HFF-Myc (cell line): ENCODE measurements at regions not wholly inside any gene's neighbourhood (a gene's known extent, or its start where the extent isn't known, plus 50 kb on each side); places are given as distances from the start of the nearest gene placed in this dataset.
"Not testable (repeated sequence)": the region's sequence is repeated elsewhere in the genome, so short reads cannot be mapped to it uniquely, and the experiment has no call there.

Experiments
- DNase-seq: peaks from one replicate; pipeline ENCODE4 v3.0.0-alpha.2; 2011; ENCODE audit warnings: low read depth; ENCODE audit errors: extremely low read depth
- H3K4me3 ChIP-seq: replicated peaks from 2 replicates; pipeline ENCODE4 v1.5.1; 2011; ENCODE audit warnings: low read depth, mild to moderate bottlenecking, control low read depth, low read length
- TF ChIP-seq, protein P1 (sequence below): IDR thresholded peaks from 2 replicates; pipeline ENCODE4 v1.5.1; 2012; ENCODE audit warnings: mild to moderate bottlenecking, low read depth, low read length, control low read depth; ENCODE audit errors: missing control alignments

DNA sequence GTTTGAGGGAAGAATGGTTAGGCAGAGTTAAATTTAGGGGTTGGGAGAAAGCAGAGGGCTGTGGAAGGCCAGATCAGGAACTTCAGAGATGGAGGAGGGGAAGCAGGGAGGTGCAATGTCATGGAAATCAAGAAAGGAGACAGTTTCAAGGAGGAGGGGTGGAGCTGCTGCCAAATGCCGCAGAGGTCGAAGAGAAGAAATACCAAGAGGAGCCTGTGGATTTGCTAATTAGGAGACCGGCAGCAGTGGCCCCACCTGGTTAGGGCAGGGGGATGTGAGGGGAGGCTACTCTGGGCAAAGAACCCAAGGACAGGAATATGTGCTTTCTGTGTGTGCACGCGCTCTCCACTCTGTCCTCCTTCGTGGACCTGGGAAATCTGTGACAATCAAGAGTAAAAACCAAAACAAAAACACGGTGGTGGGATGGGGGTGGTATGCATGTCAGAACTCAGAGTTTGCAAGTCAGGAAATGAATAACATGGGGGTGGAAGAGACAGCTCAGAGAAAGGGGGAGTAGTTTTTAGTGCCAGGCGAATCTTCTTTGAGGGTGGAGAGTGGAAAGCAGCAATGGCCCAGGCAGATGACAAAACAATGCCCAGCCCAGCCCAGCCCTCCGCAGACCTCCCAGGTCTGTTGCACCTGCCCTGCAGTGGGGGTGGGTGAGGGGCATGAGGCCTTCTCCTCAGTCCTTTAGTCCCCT, 102.9 kb upstream of the PAX2 start:
- TF ChIP-seq, protein P1, sequence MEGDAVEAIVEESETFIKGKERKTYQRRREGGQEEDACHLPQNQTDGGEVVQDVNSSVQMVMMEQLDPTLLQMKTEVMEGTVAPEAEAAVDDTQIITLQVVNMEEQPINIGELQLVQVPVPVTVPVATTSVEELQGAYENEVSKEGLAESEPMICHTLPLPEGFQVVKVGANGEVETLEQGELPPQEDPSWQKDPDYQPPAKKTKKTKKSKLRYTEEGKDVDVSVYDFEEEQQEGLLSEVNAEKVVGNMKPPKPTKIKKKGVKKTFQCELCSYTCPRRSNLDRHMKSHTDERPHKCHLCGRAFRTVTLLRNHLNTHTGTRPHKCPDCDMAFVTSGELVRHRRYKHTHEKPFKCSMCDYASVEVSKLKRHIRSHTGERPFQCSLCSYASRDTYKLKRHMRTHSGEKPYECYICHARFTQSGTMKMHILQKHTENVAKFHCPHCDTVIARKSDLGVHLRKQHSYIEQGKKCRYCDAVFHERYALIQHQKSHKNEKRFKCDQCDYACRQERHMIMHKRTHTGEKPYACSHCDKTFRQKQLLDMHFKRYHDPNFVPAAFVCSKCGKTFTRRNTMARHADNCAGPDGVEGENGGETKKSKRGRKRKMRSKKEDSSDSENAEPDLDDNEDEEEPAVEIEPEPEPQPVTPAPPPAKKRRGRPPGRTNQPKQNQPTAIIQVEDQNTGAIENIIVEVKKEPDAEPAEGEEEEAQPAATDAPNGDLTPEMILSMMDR, result no peak
- DNase-seq, result no peak
- no peak overlapping the region for H3K4me3 ChIP-seq

DNA sequence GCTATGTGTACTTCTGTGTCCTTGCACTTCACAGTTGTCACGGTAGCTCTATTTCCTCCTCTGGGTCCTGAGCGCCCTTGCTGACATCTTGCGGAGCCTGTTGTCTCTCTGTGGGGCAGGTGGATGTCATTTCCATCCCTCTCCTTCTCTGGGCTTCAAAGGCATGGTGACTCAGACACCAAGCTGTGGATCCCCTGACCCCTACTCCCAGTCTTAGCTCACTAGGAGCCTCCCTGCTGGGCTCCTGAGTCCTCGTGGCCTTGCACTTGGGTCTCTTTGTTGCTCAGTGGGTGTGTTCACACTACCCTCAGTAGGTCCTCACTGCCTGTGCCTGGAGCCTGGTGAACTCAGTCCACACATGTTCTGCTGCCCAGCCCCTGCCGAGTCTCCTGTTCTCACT, 100.3 kb upstream of the PAX2 start:
- H3K4me3 ChIP-seq, result no peak overlapping the region
- no peak for DNase-seq
- TF ChIP-seq, protein P1, result no peak

DNA sequence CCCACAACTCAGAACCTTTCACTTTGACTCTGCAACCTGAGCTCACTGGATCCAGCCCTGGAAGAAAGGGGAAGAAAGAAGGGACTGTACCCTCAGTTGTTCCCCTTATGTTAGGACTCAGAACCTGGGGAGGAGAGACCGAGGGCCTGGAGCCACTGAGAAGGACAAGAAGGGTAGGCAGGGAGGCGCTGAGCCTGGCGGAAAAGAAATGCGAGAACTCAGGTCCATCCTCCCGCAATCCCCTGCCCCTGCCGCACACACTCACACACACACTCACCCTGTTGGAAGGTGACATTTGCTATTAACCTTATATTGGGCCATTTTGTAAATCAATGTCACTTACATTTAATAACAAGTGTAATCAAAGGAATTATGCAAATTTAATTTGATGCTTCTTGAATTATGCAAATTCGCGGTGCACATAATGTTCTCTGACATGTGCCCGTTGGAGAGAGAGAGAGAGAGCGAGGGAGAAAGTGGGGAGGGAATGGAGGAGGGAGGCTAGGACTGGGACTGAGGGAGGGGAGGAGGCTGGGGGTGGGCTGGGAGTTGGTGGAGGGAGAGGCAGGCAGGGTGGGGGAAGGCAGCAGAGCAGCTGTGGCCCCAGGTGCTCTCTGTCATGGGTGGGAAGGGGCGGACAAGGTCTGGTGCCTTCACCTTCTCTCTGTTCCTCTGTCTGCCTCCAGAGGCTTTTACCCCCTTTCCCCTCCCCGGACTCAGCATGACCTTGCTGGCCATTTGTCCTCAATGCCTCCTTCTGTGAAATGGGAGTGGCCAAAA, 99.6 kb upstream of the PAX2 start:
- DNase-seq, result no peak
- no peak overlapping the region for H3K4me3 ChIP-seq
- TF ChIP-seq, protein P1, result no peak

DNA sequence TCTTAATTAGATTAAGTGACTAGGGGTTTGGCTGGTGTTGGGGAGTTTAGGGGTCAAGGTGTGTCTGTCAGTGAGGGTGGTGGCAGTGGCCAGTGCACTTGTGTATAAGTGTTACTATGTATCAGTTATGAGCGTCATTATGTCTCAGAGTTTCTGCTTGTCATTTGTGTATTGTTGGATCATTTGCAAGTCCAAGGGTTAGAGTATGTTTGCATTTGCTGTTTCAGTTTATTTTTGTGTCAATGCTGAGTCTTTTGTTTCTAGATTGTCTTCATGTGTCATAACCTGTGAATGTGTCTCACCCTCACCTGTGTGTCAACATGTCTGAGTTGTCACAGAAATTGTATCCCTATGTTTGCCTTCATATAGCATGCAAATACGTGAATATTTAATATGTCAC, 97.5 kb upstream of the PAX2 start:
- TF ChIP-seq, protein P1, result no peak
- H3K4me3 ChIP-seq, result no peak overlapping the region
- DNase-seq, result no peak

DNA sequence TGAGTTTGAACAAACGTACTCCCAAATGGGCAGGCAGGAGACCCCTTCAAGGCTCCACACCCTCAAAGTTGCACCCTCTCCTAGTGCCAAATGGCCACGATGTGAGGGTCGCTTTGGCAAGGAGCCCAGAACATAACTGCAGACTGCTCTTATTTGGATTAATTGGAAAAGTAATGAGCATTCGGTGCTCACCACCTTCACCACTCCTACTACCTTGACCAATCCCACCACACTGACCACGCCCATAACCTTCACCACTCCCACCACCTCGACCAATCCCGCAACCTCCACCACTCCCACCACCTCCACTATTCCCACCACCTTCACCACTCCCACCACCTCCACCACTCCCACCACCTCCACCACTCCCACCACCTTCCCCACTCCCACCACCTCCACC, 94.7 kb upstream of the PAX2 start:
- TF ChIP-seq, protein P1, result no peak
- no peak overlapping the region for H3K4me3 ChIP-seq
- DNase-seq, result no peak

DNA sequence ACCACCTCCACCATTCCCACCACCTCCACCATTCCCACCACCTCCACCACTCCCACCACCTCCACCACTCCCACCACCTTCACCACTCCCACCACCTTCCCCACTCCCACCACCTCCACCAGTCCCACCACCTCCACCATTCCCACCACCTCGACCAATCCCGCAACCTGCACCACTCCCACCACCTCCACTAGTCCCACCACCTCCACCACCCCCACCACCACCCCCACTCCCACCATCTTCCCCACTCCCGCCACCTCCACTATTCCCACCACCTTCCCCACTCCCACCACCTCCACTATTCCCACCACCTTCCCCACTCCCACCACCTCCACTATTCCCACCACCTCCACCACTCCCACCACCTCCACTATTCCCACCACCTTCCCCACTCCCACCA, 94.3 kb upstream of the PAX2 start:
- DNase-seq, H3K4me3 ChIP-seq: not testable (repeated sequence)

DNA sequence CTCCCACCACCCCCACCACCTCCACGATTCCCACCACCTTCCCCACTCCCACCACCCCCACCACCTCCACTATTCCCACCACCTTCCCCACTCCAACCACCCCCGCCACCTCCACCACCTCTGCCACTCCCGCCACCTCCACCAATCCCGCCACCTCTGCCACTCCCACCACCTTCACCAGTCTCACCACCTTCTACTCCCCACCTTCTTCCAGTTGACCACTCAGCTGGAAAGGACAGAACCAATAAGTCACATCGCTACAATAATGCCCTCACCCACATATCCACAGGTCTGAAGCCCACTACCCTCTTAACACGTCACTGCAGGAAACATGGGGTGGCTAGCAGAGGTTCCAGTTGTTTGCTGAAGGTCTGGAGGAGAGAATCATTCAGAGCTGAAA, 93.5 kb upstream of the PAX2 start:
- TF ChIP-seq, protein P1, result no peak
- no peak overlapping the region for H3K4me3 ChIP-seq
- DNase-seq, result no peak
